Upper lobe of left lung (tissue), 4 donors: ENCODE measurements at regions not wholly inside any gene's neighbourhood (a gene's known extent, or its start where the extent isn't known, plus 50 kb on each side); places are given as distances from the start of the nearest gene placed in this dataset.

Experiments
- POLR2A ChIP-seq, 4 donors: fragments of 450-650 bp; IDR thresholded peaks; one replicate each; pipeline ENCODE4 v1.5.1; 2016 to 2017; ENCODE audit warnings: antibody characterized with exemption in 4 of 4, mild to moderate bottlenecking in 2 of 4
- POLR2AphosphoS5 ChIP-seq, 2 donors: sonication (generic); formaldehyde crosslinking; IDR thresholded peaks; one replicate each; pipeline ENCODE4 v1.5.1; 2017; ENCODE audit warnings: antibody characterized with exemption in 2 of 2
- TF ChIP-seq, protein P1 (sequence below), 6 experiments: fragments of 450-650 bp in 4 of 6; fragments of 200-600 bp in 2 of 6; sonication (generic) in 2 of 6; IDR thresholded peaks; one replicate each; pipeline ENCODE4 v1.5.1; 2016 to 2019; ENCODE audit warnings: antibody characterized with exemption in 6 of 6

DNA sequence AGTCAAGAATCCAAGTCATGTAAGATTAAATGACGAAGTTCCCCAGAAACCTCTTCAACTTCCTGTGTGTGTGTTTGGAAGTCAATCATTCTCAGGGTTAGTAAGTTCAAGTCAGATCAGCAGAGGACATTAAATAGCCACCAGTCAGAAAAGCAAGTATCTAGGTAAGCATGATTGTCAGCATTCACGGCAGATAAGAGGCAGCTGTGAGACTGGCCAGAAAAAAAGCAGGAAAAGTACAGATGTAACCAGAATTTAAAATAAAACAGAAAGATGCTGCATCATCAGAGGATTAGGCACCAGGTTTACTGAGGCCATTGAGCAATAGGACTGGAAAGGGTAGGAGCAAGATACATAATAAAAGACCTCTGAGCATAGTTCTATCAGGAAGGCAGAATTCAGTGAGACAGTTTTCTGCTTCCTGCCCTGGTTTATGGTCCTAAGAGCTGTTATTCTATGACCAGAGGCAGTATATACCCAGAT lies 606.9 kb downstream of the FSCB start:
- TF ChIP-seq, protein P1, sequence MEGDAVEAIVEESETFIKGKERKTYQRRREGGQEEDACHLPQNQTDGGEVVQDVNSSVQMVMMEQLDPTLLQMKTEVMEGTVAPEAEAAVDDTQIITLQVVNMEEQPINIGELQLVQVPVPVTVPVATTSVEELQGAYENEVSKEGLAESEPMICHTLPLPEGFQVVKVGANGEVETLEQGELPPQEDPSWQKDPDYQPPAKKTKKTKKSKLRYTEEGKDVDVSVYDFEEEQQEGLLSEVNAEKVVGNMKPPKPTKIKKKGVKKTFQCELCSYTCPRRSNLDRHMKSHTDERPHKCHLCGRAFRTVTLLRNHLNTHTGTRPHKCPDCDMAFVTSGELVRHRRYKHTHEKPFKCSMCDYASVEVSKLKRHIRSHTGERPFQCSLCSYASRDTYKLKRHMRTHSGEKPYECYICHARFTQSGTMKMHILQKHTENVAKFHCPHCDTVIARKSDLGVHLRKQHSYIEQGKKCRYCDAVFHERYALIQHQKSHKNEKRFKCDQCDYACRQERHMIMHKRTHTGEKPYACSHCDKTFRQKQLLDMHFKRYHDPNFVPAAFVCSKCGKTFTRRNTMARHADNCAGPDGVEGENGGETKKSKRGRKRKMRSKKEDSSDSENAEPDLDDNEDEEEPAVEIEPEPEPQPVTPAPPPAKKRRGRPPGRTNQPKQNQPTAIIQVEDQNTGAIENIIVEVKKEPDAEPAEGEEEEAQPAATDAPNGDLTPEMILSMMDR (IDR thresholded peaks at IDR 0.05) = no peak
- no peak for TF ChIP-seq POLR2A (IDR thresholded peaks at IDR 0.05)
- no peak for TF ChIP-seq POLR2AphosphoS5 (IDR thresholded peaks at IDR 0.05)
